Gastroesophageal sphincter (tissue), 3 donors: ENCODE measurements at regions not wholly inside any gene's neighbourhood (a gene's known extent, or its start where the extent isn't known, plus 50 kb on each side); places are given as distances from the start of the nearest gene placed in this dataset.

ENCODE experiments used
- POLR2A ChIP-seq, 2 donors: fragments of 450-650 bp; IDR thresholded peaks; one replicate each; pipeline ENCODE4 v1.6.1; 2017; ENCODE audit warnings: antibody characterized with exemption in 2 of 2, mild to moderate bottlenecking in 2 of 2, moderate library complexity in 1 of 2
- TF ChIP-seq, protein P1 (sequence below), 4 experiments: fragments of 200-600 bp in 2 of 4; fragments of 450-650 bp in 2 of 4; sonication (generic) in 1 of 4; IDR thresholded peaks; one replicate each; pipeline ENCODE4 v1.5.1; 2017 to 2019; ENCODE audit warnings: antibody characterized with exemption in 4 of 4, mild to moderate bottlenecking in 2 of 4, moderate library complexity in 2 of 4

DNA sequence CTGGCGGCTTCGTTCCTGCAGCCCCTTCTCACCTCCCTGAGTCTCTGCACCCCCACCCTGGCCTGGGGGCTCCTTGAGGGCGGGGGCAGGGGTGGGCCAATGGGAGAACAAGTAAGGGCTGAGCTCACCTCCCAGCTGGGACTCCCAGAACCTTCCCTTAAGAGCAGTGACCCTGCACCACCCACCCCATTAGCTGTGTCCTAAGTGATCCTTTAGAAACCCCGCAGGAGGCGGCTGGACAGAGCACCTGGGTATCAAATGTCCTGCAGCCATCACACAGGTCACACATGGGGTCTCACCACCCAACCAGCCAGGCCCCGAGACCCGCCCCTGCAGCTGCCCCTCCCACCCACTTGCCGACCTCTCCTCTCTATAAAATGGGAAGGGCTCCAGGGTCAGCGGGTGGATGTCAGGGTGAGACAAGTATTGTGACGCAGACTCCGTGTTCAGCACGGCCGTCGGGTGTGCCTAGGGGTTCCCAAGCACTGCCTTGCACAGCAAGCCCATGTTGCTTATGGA, 151.2 kb upstream of the C14orf180 start:
- TF ChIP-seq, protein P1, sequence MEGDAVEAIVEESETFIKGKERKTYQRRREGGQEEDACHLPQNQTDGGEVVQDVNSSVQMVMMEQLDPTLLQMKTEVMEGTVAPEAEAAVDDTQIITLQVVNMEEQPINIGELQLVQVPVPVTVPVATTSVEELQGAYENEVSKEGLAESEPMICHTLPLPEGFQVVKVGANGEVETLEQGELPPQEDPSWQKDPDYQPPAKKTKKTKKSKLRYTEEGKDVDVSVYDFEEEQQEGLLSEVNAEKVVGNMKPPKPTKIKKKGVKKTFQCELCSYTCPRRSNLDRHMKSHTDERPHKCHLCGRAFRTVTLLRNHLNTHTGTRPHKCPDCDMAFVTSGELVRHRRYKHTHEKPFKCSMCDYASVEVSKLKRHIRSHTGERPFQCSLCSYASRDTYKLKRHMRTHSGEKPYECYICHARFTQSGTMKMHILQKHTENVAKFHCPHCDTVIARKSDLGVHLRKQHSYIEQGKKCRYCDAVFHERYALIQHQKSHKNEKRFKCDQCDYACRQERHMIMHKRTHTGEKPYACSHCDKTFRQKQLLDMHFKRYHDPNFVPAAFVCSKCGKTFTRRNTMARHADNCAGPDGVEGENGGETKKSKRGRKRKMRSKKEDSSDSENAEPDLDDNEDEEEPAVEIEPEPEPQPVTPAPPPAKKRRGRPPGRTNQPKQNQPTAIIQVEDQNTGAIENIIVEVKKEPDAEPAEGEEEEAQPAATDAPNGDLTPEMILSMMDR (IDR thresholded peaks at IDR 0.05), result no peak
- no peak for TF ChIP-seq POLR2A (IDR thresholded peaks at IDR 0.05)
